ENCODE measurements at regions not wholly inside any gene's neighbourhood (a gene's known extent, or its start where the extent isn't known, plus 50 kb on each side); places are given as distances from the start of the nearest gene placed in this dataset.
"Not testable (repeated sequence)": the region's sequence is repeated elsewhere in the genome, so short reads cannot be mapped to it uniquely, and the experiment has no call there.

DNA sequence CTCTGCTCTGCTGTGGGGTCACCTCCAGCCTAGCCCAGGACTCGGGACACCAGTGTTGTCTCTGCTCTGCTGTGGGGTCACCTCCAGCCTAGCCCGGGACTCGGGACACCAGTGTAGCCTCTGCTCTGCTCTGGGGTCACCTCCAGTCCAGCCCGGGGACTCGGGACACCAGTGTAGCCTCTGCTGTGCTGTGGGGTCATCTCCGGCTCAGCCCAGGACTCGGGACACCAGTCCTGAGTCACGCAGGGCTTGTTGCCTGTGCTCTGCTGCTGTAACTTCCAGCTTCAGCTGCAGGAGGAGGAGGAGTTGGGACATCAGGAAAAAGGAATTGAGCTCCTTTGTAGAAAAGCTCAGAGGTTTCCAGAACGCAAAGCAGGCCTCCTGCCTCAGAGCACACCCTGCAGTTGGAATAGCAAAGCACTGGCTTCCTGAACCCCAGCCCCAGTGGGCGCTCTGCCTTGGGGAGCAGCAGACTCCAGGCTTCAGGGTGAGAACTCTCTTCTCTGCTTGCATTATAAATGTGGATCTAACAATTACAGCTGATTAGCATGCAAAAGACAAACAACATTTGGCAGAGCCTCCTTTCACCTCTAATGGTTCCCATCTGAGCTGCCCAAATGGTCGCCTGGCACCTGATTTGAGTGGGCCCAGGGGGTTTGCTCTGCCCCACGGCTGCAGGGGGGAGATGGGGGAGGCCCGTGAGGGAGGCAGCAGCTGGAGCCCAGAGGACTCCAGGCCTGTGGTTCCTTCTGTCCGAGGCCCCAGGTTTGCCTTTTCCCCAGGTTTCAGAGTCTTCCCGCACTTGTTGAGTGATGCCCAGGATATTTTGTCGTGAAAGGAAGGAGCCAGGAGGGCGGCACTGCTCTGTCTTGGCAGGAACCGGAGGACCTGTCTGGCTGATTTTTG lies 323.7 kb downstream of the ADGRD1 start:
- DNase-seq = not testable (repeated sequence)

DNA sequence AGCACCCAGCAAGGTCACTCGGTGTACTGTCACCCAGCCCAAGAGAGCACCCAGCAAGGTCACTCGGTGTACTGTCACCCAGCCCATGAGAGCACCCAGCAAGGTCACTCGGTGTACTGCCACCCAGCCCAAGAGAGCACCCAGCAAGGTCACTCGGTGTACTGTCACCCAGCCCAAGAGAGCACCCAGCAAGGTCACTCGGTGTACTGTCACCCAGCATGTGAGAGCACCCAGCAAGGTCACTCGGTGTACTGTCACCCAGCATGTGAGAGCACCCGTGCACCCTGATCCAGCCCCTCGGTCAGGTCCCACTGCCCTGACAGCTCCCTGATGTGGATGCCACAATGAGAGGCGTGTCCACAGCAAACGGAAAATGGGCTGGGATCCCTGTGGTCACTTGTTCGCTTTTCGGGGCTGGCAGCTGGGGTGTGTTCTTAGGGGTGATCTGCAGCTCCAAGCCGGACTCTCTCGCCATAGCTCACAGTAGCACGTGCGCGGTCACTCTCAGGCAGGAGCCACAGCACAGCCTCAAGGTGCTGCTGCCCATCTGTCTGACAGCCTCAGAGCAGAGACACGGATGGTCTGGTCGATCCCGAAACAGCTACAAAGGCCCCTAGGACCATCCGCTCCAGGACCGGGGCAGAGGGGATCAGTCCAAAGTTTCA lies 324.9 kb downstream of the ADGRD1 start:
- DNase-seq = not testable (repeated sequence)

DNA sequence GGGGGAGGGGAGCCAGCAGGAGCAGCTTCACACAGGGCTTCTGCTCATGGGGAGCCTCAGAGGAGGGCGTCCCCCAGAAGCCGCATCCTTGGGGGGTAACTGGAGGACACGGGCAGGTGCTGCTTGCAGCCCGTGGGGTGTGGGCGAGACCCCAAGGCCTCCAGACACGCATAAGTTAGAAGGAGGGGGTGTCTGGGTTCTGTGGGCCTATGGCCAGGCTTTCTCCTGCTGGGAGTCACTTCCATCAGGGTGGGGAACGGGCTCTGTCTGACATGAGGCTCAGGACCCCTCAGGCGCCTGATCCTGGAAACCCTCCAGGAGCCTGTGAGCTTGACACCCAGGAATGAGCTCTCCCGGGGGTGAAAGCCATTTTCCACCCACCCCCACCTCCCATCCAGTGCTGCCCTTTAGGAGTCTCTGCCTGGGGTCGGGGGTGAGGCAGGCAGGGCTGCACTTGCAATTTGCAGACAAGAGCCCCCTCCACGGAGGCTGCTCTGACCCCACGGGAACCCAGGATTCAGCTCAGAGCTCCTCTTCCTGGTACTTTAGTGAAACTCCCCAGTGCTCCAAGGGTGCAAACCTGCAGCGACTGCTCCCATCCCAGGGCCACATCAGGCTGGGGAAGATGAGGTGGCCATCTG lies 325.7 kb downstream of the ADGRD1 start:
- DNase-seq = no peak

DNA sequence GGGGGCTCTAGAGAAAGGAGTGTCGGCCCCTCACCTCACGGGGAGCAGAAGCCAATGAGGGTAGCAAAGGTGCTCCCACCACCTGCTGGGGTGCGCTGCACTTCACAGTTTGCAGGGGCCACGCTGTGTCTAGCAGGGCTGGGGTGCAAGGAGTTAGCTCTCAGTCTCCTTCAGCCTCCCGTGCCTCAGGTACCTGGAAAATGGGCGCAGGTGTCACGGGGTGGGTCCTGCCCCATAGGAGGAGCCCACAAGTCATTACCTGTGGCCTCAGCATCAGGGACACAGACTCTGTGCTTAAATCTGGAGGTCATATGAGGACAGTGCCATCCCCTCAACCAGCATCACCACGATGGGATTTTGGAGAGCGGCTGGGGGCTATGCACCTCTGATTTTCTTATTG lies 326.7 kb downstream of the ADGRD1 start:
- no peak for DNase-seq

DNA sequence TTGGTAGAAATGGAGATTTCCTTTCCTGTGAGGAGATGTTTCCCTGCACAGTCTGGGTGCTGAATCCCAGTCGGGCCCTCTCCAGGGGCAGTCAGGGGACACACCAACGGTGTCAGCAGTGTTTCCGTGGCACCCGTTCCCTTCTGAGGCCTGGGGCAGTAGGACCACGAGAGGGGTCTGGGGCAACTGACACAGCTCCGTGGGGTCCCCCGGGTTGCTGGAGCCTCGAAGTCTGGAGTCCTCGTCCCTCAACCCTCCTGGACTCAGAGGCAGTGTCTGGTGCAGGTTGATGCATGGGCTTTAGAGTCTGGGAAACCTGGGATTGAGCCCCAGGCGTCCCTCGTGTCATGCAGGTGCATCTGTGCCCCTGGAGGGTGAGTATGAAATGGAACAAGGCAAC lies 327.3 kb downstream of the ADGRD1 start:
- no peak for DNase-seq

DNA sequence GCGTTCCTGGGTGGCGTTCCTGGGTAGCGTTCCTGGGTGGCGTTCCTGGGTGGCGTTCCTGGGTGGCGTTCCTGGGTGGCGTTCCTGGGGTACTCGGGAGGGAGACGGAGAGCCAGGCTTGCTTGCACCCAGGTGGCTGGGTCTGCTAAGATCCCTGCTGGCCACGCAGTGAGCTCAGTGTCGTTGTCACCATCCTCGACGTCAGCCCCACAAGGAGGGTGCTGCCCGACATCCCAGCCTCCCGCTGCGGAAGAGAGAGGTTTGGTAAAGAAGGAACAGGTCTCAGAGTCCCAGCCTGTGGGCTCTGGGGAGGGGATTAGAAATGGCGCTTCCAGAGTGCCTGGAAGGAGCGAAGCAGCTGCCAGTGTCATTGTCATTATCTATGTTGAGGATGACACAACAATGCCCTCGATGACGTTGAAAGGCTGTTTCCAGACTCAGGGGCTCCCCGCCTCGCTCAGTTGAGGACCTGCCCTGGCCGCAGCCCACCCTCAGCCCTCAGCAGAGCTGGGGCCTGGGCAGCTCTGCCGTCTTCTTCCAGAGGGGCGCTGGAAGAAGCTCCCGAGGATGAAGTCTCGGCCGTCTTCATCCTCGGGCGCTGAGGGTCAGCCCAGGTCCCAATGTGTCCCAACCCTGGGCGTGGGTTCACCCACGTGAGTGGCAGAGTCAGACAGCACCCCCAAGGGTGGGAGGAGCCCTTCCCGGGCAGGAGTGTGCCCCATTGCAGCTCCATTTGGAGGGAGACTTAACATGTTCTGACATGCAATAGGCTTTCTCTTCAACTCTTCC lies 328.8 kb downstream of the ADGRD1 start:
- DNase-seq = no peak

DNA sequence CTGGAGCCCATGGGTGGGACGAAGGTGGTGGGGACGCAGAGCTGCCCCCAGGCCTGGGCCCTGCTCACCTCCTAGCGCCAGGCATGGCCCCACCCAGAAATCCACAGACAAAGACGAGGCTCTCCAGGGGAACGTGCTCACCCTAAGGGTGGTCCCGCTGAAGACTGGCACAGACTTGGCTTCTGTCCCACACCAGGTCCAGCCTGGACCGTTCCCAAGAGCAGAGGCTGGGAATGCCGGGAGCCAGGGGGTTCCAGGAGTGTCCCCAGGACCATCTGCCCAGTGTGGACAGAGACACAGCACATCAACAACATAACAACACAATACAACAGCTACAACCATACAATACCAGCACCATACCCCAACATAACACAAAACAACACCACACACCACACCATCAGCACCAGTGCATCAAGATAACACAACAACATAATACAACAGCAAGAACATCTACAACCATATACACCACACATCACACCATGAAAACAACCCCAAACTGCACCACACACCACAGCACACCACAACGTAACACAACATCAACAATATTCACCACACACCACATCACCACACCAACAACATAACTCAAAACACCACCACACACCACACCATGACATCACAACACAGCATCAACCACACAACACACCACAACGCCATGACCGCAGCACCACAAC lies 329.6 kb downstream of the ADGRD1 start:
- DNase-seq = no peak

DNA sequence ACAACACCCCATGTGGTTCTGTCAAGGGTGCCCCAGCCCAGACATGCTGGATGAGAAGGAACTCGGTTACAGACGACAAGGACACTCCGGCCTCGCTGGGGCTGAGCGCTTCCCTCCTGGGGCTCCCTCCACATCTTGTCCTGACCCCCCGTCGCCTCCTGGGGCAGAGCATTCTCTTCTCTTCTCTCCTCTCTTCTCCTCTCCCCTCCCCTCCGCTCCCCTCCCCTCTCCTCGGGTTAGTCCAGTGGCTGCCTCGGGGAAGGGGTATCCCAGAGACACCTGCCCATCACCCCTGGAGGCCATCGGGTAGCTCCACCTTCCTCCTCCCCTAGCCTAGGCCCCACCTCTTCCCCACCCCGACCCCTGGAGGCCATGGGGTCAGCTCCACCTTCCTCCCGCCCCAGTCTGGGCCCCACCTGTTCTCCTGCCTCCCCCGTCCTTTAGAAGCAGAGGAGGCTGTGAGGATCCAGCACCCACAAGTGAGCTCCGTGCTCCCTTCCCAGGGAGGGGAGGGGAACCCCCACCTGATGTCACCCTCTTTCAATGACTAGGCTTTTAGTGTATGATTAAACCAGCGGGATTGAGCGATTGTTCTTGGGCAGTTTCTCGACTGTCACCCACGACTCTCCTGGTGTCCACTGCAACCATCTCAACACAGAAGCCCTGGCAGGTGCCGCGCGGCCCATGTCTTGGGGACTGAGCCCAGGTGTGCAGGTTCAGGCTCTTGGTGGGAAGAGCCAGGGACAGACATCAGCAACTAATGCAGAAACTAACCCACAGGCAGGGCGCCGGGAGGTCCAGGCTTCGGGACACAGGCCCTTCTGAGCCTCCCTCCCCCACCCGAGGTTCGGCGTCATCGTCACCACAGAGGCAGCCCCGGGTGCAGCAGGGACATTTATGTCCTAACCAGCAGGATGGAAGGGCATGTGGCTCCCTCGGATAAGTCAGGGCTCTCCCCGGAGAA lies 330.4 kb downstream of the ADGRD1 start:
- DNase-seq = not testable (repeated sequence)

DNA sequence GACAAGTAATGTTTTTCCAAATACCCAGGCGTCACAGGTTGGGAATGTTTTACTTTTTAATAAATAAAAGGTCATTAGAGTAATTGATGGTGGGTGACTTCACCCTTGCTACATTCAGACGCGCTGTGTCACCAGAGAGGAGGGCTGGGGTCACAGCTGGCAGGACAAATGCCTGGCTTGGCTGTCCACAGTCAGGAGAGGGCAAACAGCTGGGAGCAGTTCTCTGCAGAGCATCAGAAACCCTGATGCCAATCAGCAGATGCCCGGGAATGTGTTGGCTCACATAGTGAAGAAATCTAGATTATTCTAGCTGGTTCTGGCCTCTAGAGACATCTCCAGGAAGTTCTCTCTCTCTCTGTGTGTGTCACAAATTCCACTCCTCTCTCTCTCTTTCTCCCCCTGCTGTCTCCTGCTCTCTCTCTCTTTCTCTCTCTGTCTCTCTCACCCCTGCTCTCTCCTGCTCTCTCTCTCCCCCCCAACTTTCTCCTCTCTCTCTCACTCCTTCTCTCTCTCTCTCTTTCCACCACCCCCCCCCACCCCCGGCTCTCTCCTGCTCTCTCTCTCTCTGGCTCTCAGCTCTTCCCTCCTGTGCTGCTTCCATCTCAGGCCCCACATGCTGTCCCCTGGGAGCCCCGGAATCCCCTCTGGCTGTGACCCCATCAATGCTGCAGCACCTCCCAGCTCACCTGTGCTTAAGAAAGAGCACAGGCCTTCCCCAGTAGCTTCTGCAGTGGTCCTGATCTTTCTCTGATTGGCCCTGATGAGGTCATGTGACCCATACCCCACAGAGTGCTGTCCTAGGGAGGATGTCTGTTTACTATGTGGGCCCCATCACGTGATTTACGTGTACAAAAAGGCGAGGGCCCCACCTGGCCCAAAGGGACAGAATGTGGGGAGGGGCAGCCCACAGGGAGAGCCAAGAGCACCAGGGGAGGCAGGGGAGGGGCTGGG lies 331.5 kb downstream of the ADGRD1 start:
- DNase-seq = not testable (repeated sequence)

DNA sequence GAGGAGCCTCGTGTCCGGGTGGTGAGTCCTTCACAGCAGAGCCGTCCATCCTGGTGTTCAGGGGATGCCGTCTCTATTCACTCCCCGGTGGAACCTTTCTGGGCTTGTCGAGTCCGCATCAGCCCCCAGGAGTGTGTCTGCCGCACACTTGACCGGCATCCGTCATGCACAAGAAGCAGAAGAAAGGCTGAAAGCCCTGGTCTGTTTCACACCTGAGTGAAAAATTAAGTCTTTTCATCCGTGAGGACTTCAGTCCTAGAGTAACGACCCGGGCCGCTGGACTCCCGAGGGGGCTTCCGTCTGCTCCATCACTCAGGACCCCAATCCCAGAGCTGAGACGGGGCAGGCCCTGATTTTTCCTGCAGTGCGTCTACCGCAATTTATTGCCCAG lies 332.2 kb downstream of the ADGRD1 start:
- DNase-seq = not testable (repeated sequence)

DNA sequence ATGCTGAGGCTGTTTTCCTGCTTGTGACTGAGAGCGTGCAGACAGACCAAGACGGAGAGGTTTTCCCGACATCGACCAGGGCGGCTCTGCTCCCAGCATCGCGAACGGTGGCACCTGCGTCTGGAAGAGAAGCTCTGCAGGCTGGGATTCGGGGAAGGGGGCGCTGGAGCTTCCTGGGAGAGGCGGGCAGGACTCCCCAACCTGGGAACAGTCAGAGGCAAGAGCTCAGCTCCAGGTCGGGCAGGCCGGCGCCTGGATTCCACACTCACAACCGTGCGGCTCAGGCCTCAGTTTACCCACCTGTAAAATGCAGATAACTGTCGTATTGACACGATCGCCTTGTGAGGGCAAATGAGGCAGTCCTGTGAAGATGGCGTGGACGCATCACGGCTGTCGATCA lies 332.6 kb downstream of the ADGRD1 start:
- not testable (repeated sequence) for DNase-seq

DNA sequence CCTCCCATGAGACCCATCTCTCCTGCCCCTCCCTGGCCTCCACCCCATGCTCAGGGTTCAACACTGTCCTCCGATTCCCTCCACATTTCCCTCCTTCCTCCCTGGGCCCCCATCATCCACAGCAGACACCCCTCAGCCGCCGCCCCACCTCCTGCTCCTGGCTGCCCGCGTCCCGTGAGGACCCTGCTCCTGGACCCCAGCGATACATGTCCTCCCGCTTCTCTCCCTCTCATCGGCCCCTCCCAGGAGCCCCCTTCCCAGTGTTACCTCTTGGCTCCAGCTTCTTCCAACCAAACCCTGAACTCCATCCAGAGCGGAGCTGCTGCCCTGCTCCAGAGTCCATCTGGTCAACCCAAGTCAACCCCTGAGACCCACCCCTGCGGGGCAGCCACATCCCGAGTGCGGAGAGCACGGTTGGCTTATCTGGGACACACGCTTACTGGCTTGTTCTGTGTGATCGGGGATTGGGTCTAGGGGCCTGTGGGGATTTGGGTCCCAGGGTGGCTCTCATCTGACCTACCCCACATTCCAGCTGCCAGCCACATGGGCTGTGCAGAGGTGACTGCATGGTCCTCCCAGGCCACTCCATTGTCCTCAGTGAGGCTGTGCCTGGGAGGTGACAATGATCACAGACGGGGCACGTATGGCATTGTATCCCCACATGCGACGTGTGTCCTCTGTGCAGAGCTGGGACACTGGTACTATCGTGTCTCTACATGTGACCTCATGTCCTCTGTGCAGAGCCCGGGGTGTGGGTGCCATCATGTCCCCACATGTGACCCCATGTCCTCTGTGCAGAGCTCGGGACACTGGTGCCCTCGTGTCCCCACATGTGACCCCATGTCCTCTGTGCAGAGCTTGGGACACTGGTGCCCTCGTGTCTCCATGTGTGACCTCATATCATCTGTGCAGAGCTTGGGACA lies 333.6 kb downstream of the ADGRD1 start:
- no peak for DNase-seq

DNA sequence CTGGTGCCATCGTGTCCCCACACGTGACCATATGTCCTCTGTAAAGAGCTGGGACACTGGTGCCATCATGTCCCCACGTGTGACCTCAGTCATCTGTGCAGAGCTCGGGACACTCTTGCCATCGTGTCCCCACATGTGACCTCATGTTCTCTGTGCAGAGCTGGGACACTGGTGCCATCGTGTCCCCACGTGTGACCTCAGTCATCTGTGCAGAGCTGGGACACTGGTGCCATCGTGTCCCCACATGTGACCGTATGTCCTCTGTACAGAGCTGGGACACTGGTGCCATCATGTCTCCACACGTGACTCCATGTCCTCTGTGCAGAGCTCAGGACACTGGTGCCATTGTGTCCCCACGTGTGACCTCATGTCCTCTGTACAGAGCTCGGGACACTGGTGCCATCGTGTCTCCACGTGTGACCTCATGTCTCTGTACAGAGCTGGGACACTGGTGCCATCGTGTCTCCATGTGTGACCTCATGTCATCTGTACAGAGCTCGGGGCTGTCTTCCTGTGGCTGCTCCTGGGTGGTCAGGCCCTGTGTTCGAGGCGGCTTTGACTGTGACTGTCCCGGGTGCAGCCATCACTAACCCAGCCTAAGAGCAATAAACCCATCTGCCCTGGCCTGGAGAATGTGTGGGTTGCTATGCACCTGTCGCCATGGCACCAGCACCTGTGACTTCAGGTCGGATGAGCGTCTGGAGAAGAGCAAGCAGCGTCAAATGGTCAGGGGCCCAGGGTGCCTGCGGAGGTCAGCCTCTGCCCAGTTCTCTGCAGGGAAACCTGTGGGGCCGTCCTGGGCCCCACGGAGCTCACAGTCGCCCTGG lies 334.4 kb downstream of the ADGRD1 start:
- no peak for DNase-seq

DNA sequence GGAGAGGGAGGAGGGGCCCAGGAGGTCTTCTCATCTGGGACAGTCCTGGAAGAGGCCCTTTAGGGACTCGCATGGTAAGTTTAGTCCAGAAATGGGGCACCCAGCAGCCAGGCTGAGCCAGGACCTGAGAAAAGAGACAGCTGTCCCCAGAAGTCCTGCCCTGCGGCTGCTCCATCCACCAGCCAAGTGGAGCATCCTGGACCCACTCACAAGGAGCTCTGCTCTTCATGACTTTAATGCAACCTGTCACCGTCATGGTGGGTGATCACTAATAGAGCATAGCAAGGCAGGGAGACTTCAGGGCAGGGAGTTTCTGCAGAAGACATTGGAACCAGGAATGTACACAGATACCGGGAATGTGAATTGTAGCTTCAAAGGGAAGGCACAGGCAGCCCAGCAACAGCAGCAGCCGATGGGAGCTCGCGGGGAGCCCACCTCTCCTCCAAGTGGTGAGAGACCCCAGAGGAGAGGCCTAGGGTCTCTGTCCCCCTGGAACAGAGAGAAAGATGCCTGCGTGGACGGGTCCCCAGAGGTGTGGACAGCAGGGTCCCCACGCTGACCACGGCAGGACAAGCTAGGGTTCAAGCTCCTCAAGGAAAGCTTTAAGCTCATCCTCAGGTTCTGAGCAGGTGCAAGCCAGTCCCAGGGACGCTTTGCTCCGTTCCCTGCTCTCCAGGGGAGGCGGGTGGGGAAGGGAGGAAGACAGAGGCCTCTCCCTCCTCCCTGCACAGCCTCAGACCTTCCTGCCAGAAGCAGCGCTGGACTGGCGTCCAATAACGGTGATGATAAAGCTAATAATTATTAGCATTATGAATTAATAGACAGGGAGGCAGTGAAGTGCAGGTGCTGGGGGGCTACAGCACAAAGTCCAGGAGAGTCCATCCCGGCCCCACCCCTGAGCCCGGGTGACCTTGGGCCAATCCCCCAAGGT lies 335.3 kb downstream of the ADGRD1 start:
- DNase-seq = not testable (repeated sequence)

DNA sequence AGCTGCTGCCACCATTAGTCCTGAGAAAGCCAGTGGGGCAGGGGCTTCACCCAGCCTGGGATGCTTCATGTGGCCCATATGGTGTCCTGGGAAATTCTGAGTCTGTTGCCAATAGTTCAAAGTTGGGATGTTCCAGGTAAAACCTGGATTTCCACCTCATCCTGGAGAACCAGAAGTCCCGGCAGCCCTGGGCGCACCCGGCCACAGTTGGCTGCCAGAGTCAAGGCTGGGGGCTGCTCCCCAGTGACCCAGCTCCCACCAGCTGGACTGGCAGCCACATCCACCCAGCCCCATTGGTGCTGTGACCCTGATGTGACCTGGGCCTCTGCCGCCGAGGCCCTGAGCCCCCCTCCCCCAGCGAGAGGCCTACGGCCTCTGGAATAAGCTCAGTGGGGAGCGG lies 336.1 kb downstream of the ADGRD1 start:
- DNase-seq = not testable (repeated sequence)

DNA sequence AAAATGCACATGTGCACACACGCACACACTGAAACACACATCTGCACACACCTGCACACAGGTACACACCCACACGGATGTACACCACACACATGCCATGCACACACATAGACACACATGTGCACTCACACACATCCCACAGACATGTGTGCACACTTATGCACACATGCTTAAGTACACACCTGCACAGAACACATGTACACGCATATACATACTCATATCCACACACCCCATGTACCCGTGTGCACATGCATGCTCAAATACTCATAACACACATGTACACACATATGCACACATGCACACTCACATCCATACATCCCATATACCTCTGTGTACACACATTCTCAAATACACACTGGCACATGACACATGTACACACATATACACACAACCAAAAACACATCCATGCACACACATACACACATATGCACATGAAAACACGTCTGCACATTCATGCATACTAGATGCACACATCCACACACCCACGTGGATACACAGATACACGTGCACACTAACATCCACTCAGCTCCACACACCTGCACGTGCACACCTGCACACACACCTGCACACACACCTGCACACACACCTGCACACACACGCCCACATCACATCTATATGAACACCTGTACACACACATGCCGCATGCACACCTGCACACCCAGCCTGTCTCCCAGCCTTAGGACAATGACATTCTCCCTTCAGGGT lies 336.7 kb downstream of the ADGRD1 start:
- no peak for DNase-seq
